ENCODE measurements at regions not wholly inside any gene's neighbourhood (a gene's known extent, or its start where the extent isn't known, plus 50 kb on each side); places are given as distances from the start of the nearest gene placed in this dataset.

- Histone ChIP-seq H3K9me3 (no peaks in the 10 kb centered on the region), H3K27me3 (no peaks in the 10 kb centered on the region), H3K4me1 (no peaks in the 10 kb centered on the region), H3K4me3 (no peak overlapping the region), H3K36me3 (no peaks in the 10 kb centered on the region), H3K27ac (no peak overlapping the region)
- TF ChIP-seq POLR2A (IDR thresholded peaks at IDR 0.05): no peak
- DNase-seq: no peak
Measured at GRCh38 chr5:4921929-4922328, 218.2 kb upstream of the ADAMTS16 start.

DNA sequence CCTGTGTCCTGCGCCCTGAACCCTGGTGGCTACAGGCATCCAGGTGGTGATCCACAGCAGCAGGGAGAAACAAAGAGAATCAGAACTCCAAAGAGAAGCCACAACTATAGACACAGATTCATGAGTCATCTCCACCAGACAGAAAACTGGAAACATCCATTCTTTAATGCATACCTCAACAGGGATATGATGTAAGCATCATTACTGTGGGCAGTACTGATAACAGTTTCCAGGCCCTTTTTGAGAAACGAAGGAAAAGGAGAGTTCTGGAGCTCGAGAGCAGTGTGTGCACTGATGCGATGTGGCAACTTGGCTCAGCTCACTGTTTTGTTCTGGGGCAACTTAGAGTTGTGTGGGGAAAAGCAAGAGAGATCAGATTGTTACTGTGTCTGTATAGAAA lies 215.6 kb upstream of the ADAMTS16 start:
- TF ChIP-seq CTCF (IDR thresholded peaks at IDR 0.05) (no peak), POLR2A (IDR thresholded peaks at IDR 0.05) (no peak)
- Histone ChIP-seq H3K9me3 (no peaks in the 10 kb centered on the region), H3K4me1 (no peaks in the 10 kb centered on the region), H3K27ac (no peak overlapping the region), H3K4me3 (no peak overlapping the region), H3K27me3 (no peaks in the 10 kb centered on the region), H3K36me3 (no peaks in the 10 kb centered on the region)
- DNase-seq: no peak

- H3K27ac ChIP-seq: no peak overlapping the region
- no peak for DNase-seq
- no peaks in the 10 kb centered on the region for H3K36me3 ChIP-seq
- no peak overlapping the region for H3K4me3 ChIP-seq
- no peak for TF ChIP-seq CTCF (IDR thresholded peaks at IDR 0.05)
- no peak for TF ChIP-seq POLR2A (IDR thresholded peaks at IDR 0.05)
- H3K9me3 ChIP-seq: no peaks in the 10 kb centered on the region
- no peaks in the 10 kb centered on the region for H3K4me1 ChIP-seq
- no peaks in the 10 kb centered on the region for H3K27me3 ChIP-seq
Measured at GRCh38 chr5:4927097-4927496, 213.0 kb upstream of the ADAMTS16 start.

GRCh38 chr5:4928409-4928808 lies 211.7 kb upstream of the ADAMTS16 start:
- no peak for DNase-seq
- Histone ChIP-seq H3K9me3 (no peaks in the 10 kb centered on the region), H3K36me3 (no peaks in the 10 kb centered on the region), H3K4me3 (no peak overlapping the region), H3K27me3 (no peaks in the 10 kb centered on the region), H3K27ac (no peak overlapping the region), H3K4me1 (no peaks in the 10 kb centered on the region)
- TF ChIP-seq CTCF (IDR thresholded peaks at IDR 0.05): no peak

DNA sequence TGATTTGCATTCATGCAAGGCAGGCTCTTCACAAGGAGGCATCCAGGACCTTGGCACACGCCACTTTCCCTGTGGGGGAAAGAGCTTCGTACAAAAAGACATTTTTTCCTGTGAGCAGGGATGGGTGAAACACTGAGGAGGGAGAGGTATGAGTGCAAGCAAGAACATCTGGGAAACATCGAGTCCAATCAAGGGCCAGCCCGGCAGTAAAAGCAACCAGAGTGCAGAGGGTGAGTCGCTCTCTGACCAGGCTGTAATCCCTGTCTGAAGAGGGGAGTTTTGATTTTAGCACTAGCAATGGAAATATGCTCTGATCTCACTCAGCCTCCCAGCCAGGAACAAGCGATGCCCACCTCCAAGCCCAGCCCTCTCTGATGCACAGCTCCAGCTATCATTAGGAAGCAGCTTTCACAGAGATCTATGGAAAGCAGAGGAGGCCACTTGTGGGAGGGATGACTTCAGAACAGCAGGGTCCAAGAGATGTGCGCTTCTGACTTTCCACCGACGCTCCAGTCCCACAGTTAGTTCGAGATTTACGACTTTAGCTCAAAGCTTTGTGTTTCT lies 211.0 kb upstream of the ADAMTS16 start:
- H3K36me3 ChIP-seq: no peaks in the 10 kb centered on the region
- no peak overlapping the region for H3K4me3 ChIP-seq
- no peak overlapping the region for H3K27ac ChIP-seq
- no peaks in the 10 kb centered on the region for H3K4me1 ChIP-seq
- H3K9me3 ChIP-seq: no peaks in the 10 kb centered on the region
- no peak for DNase-seq
- TF ChIP-seq POLR2A (IDR thresholded peaks at IDR 0.05) (no peak), CTCF (IDR thresholded peaks at IDR 0.05) (no peak)
- H3K27me3 ChIP-seq: no peaks in the 10 kb centered on the region

DNA sequence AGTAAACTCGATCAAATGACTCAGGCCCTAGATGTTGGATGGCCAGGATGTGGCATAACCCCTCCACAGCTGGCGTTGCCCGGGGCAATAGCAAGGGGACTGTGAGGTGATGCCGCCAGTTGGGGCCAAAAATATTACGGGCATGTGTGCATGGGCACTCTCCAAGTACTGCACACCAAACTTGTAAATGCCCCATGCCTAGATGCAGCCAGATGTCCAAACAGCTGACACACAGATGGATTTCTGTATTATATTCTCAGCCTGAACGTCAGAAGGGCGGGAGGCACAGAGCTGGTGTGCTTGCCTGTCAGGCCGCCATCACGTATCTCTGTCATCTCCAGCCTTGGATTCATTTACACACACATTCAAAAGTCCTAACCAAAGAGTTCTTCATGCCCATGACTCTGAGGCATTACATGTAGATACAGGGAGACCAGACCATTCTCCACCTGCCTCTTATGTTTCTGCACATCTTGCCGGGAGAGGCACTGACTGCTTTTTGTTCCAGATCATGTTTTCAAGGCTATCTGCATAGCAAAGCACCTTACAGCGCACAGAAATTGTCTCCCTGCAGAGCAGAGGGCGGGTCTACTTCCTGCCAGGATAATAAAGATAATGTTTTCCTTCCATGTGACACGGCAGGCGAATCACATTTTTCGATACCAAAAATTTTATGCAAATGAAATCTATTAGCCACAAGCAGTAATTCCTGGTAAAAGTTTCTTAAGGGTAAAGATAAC lies 200.9 kb upstream of the ADAMTS16 start:
- Histone ChIP-seq H3K4me3 (no peak overlapping the region), H3K4me1 (no peaks in the 10 kb centered on the region), H3K27me3 (no peaks in the 10 kb centered on the region), H3K27ac (no peak overlapping the region), H3K36me3 (no peaks in the 10 kb centered on the region), H3K9me3 (no peaks in the 10 kb centered on the region)
- no peak for DNase-seq
- TF ChIP-seq CTCF (IDR thresholded peaks at IDR 0.05) (no peak), POLR2A (IDR thresholded peaks at IDR 0.05) (no peak)

Data from Peyer's patch (tissue), 4 donors.